Upper lobe of right lung (tissue), 1 donor: ENCODE measurements at regions not wholly inside any gene's neighbourhood (a gene's known extent, or its start where the extent isn't known, plus 50 kb on each side); places are given as distances from the start of the nearest gene placed in this dataset.

ENCODE experiments used
- ATAC-seq: fragments of 200-7000 bp; cut with Tn5 transposase; one replicate; pipeline ENCODE4 v1.9.1; 2020; ENCODE audit warnings: mild to moderate bottlenecking, moderate library complexity
- DNase-seq: peaks from one replicate; pipeline ENCODE4 v3.0.0-alpha.2; 2020
- H3K27ac ChIP-seq: fragments of 200-600 bp; one replicate; pipeline ENCODE4 v1.8.0; 2022
- H3K27me3 ChIP-seq: fragments of 200-600 bp; one replicate; pipeline ENCODE4 v1.8.0; 2022; ENCODE audit warnings: mild to moderate bottlenecking
- H3K36me3 ChIP-seq: fragments of 200-600 bp; one replicate; pipeline ENCODE4 v1.8.0; 2022
- H3K4me1 ChIP-seq: fragments of 200-600 bp; one replicate; pipeline ENCODE4 v1.8.0; 2022
- H3K4me3 ChIP-seq: fragments of 200-600 bp; one replicate; pipeline ENCODE4 v1.8.0; 2022; ENCODE audit warnings: mild to moderate bottlenecking
- H3K9me3 ChIP-seq: fragments of 200-600 bp; one replicate; pipeline ENCODE4 v1.8.0; 2022
- intact Hi-C: fragments of 100-400 bp; cut with DNase I; formaldehyde crosslinking; loops from one replicate; pipeline ENCODE4 v1.11.0; 2022
- TF ChIP-seq, protein P1 (sequence below): fragments of 200-600 bp; IDR thresholded peaks from one replicate; pipeline ENCODE4 v1.8.0; 2022; ENCODE audit warnings: antibody characterized with exemption
- donor health status: DM: no; HTN: yes; CAD: no; lungs with severe emphysema.

DNA sequence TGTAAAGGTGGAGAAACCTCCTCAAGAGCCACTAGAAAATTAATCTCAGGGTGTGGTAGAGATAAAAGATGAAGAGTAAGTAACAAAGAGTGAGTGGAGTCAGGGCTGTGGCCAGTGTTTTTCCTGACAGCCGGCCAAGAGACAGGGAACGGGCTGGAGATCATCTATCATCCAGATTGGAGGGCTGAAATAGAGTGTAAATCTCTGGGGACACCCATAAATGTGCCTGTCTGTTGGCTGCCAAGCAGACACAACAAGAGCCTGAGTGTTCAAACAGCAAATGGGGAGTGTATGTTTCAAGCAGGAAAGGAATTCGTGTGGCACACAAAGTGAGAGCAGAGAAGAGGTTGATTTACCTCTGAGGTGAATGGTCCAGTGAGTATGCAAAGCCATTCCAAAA is 326.4 kb upstream of the KHDRBS2 start:
- H3K4me3 ChIP-seq = no peak overlapping the region
- H3K9me3 ChIP-seq = no peaks in the 10 kb centered on the region
- no peak overlapping the region for H3K27ac ChIP-seq
- TF ChIP-seq, protein P1, sequence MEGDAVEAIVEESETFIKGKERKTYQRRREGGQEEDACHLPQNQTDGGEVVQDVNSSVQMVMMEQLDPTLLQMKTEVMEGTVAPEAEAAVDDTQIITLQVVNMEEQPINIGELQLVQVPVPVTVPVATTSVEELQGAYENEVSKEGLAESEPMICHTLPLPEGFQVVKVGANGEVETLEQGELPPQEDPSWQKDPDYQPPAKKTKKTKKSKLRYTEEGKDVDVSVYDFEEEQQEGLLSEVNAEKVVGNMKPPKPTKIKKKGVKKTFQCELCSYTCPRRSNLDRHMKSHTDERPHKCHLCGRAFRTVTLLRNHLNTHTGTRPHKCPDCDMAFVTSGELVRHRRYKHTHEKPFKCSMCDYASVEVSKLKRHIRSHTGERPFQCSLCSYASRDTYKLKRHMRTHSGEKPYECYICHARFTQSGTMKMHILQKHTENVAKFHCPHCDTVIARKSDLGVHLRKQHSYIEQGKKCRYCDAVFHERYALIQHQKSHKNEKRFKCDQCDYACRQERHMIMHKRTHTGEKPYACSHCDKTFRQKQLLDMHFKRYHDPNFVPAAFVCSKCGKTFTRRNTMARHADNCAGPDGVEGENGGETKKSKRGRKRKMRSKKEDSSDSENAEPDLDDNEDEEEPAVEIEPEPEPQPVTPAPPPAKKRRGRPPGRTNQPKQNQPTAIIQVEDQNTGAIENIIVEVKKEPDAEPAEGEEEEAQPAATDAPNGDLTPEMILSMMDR = no peak
- no peaks in the 10 kb centered on the region for H3K36me3 ChIP-seq
- peak; percentile 48 for ATAC-seq
- H3K27me3 ChIP-seq = no peaks in the 10 kb centered on the region
- intact Hi-C loops = no loop called here
- H3K4me1 ChIP-seq = peaks cover 2% of the 10 kb centered on the region
- DNase-seq = no peak

DNA sequence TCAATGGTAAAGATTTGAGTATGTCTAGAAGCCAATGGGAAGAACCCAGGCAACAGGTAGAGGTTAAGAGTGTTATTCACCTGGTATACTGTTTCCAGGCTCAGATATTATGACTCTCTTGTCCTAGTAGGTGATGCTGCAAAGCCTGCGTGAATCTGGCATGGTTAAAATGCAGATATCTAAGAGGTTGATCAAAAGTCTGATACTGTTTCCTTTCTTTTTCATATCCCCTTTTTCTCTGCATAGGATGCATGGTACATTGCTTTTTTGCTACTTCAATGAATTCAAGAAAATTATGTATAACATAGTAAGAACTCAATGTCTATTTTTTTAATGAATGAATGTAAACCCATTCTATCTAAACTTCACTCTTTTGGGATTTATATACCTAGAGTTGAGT is 284.3 kb upstream of the KHDRBS2 start:
- Histone ChIP-seq H3K27me3 (no peaks in the 10 kb centered on the region), H3K4me1 (no peaks in the 10 kb centered on the region), H3K4me3 (no peak overlapping the region), H3K36me3 (no peaks in the 10 kb centered on the region), H3K27ac (no peak overlapping the region), H3K9me3 (no peaks in the 10 kb centered on the region)
- ATAC-seq = no peak
- TF ChIP-seq, protein P1 = no peak
- intact Hi-C loops = no loop called here
- no peak for DNase-seq

DNA sequence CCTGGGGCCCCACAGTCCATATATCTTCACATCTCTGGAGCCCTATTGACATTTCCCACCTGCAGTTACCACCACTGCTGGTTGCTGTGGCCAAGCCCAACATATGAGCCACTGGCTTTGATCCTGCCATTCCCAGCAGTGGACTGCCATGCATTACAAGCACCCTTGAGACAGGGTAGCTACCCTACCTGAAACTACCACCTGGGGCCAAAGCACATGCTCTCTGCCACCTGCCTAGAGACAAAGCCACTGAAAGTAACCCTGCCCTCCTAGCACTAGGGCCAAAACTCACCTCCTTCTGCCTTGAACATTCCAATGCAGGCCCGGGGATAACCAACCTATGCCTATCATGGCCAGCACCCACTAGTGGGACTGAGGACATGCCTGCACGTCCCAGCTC is 255.5 kb upstream of the KHDRBS2 start:
- Histone ChIP-seq H3K36me3 (no peaks in the 10 kb centered on the region), H3K27ac (no peak overlapping the region), H3K4me1 (no peaks in the 10 kb centered on the region), H3K27me3 (no peaks in the 10 kb centered on the region), H3K4me3 (no peak overlapping the region), H3K9me3 (no peaks in the 10 kb centered on the region)
- DNase-seq = no peak
- intact Hi-C loops = no loop called here
- ATAC-seq = no peak
- TF ChIP-seq, protein P1 = no peak

DNA sequence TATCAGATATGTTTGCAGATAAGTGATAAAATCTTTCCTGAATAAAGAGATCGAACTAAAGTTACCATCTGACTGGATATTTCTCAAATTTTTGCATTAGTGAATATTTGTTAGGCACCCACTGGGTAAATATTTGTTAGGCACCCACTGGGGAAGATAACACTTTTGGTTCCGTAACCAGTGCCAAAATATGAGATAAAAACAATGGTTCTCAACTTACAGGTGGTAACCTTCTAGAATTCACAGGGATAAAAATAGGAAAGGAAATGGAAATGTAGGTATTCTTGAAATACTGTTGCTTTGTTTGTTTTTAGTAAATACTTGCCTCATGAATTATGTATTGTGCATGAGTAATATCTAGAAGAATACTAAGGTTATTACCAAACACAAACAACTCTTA is 245.0 kb upstream of the KHDRBS2 start:
- intact Hi-C loops = no loop called here
- no peaks in the 10 kb centered on the region for H3K27me3 ChIP-seq
- ATAC-seq (no peak), DNase-seq (no peak)
- H3K9me3 ChIP-seq = no peaks in the 10 kb centered on the region
- H3K4me1 ChIP-seq = no peaks in the 10 kb centered on the region
- no peaks in the 10 kb centered on the region for H3K36me3 ChIP-seq
- H3K27ac ChIP-seq = no peak overlapping the region
- no peak overlapping the region for H3K4me3 ChIP-seq
- TF ChIP-seq, protein P1 = no peak

DNA sequence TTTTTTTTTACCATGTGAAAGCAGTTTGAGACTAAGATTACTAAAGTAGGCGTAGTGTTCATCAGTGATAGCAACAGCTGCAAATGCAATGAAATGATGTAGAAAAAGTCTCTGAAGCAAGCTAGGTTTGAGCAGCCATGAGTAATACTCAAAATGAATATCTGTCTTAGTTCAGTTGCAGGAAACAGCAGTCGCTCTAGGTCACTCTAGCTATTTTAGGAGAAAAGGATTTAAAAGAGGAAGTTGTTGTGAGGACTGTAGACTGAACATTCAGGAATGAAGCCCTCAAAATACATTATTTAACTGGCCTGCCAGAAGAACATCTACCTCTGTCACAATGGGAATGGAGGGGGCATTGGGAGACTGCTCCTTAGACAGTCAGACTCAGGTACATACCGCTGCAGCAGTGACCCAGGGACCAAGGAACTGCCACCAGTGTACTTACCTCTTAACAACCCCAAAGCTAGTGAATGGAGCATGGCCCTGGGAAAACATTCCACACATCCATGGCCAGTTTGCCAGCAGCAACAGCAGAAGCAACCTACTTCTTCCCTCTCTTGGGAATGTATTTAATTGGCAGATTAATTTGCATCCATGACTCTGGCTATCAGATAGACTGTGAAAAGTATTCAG is 243.0 kb upstream of the KHDRBS2 start:
- Histone ChIP-seq H3K36me3 (no peaks in the 10 kb centered on the region), H3K9me3 (no peaks in the 10 kb centered on the region), H3K4me1 (no peaks in the 10 kb centered on the region), H3K27ac (no peak overlapping the region), H3K4me3 (no peak overlapping the region), H3K27me3 (no peaks in the 10 kb centered on the region)
- ATAC-seq (no peak), DNase-seq (no peak)
- TF ChIP-seq, protein P1 = no peak
- intact Hi-C loops = no loop called here

DNA sequence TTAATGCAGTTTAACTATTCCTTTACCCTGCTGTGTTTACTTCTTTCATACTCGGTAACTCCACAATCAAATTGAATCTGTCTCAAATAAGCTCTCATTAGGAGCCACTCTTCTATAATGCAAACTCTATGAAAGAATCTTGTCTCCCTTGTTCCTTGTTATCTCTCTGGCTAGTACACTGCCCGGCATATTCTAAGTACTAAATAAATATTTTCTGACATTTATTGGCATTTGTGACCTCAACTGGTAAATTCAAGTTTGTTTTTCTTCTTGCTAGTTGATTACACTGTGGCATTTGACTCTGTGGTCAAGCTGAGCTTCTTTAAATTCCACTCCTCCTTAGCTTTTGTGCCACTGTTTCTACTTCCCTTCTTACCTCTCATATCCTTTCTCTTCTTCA is 237.6 kb upstream of the KHDRBS2 start:
- ATAC-seq = peak; percentile 29
- Histone ChIP-seq H3K9me3 (no peaks in the 10 kb centered on the region), H3K4me3 (no peak overlapping the region), H3K27me3 (no peaks in the 10 kb centered on the region), H3K36me3 (no peaks in the 10 kb centered on the region), H3K27ac (no peak overlapping the region), H3K4me1 (no peaks in the 10 kb centered on the region)
- intact Hi-C loops = no loop called here
- no peak for DNase-seq
- TF ChIP-seq, protein P1 = no peak
